ENCODE measurements at regions not wholly inside any gene's neighbourhood (a gene's known extent, or its start where the extent isn't known, plus 50 kb on each side); places are given as distances from the start of the nearest gene placed in this dataset.

DNA sequence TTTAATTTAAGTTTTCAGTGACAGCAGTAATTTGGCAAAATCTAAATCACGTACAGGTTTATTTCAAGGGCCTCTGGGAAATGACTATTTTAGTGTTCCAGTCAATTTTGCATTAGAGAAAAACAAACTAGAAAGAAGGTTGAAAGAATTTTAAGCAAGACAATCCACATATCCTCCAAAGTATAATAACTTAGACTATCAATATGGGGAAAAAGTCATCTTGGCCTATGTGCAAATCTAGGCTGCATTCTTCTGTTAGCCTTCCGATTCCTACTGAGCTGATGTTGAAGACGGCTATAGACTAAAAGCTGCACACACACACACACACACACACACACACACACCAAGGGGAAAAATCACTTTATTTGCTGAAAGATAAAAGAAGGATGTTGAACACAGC lies 81.3 kb downstream of the SLITRK6 start:
- Mint-ChIP-seq H3K27ac (ENCODE audit: unreplicated experiment) (no peak overlapping the region), H3K36me3 (ENCODE audit: insufficient read depth, unreplicated experiment) (no peaks in the 10 kb centered on the region), H3K9me3 (ENCODE audit: unreplicated experiment) (no peaks in the 10 kb centered on the region), H3K27me3 (ENCODE audit: insufficient read depth, unreplicated experiment) (no peaks in the 10 kb centered on the region), H3K4me1 (ENCODE audit: low read depth, unreplicated experiment) (no peaks in the 10 kb centered on the region), H3K4me3 (ENCODE audit: unreplicated experiment) (no peak overlapping the region)
- H3K9me3 ChIP-seq, result no peaks in the 10 kb centered on the region
- ChIA-PET CTCF (no interaction called here), POLR2A (no interaction called here)
- no peaks in the 10 kb centered on the region for H3K36me3 ChIP-seq (ENCODE audit: control insufficient read depth, insufficient read depth, low read length)
- H3K4me3 ChIP-seq (ENCODE audit: low read depth, low read length), result no peak overlapping the region
- no peak for DNase-seq
- no peak for TF ChIP-seq CTCF (IDR thresholded peaks at IDR 0.05; ENCODE audit: insufficient read depth in 1 of 2, low read depth in 1 of 2, low read length in 1 of 2, severe bottlenecking in 1 of 2, unreplicated experiment in 1 of 2)
- H3K4me1 ChIP-seq, result no peaks in the 10 kb centered on the region
- no TSS peak for BruUV-seq (replicated peaks)
- intact Hi-C loops (cut with micrococcal nuclease; ENCODE audit: unreplicated experiment), result no loop called here
- no peaks in the 10 kb centered on the region for H3K27me3 ChIP-seq (replicated peaks; ENCODE audit: control insufficient read depth, insufficient read depth, low read length)

GRCh38 chr13:85710545-85710944 lies 88.7 kb downstream of the SLITRK6 start:
- H3K9me3 ChIP-seq, result no peaks in the 10 kb centered on the region
- Mint-ChIP-seq H3K27me3 (ENCODE audit: insufficient read depth, unreplicated experiment) (no peaks in the 10 kb centered on the region), H3K9me3 (ENCODE audit: unreplicated experiment) (no peaks in the 10 kb centered on the region), H3K4me3 (ENCODE audit: unreplicated experiment) (no peak overlapping the region), H3K36me3 (ENCODE audit: insufficient read depth, unreplicated experiment) (no peaks in the 10 kb centered on the region), H3K4me1 (ENCODE audit: low read depth, unreplicated experiment) (no peaks in the 10 kb centered on the region), H3K27ac (ENCODE audit: unreplicated experiment) (no peak overlapping the region)
- H3K36me3 ChIP-seq (ENCODE audit: control insufficient read depth, insufficient read depth, low read length), result no peaks in the 10 kb centered on the region
- no peaks in the 10 kb centered on the region for H3K4me1 ChIP-seq
- ChIA-PET POLR2A (no interaction called here), CTCF (no interaction called here)
- no peak overlapping the region for H3K4me3 ChIP-seq (ENCODE audit: low read depth, low read length)
- DNase-seq, result no peak
- H3K27me3 ChIP-seq (replicated peaks; ENCODE audit: control insufficient read depth, insufficient read depth, low read length), result no peaks in the 10 kb centered on the region
- TF ChIP-seq CTCF (IDR thresholded peaks at IDR 0.05; ENCODE audit: insufficient read depth in 1 of 2, low read depth in 1 of 2, low read length in 1 of 2, severe bottlenecking in 1 of 2, unreplicated experiment in 1 of 2), result no peak
- no TSS peak for BruUV-seq (replicated peaks)
- intact Hi-C loops (cut with micrococcal nuclease; ENCODE audit: unreplicated experiment), result no loop called here

GRCh38 chr13:85709721-85710120 lies 89.5 kb downstream of the SLITRK6 start:
- no peak overlapping the region for H3K4me3 ChIP-seq (ENCODE audit: low read depth, low read length)
- CTCF ChIA-PET, result no interaction called here
- no TSS peak for BruUV-seq (replicated peaks)
- no peaks in the 10 kb centered on the region for H3K27me3 ChIP-seq (replicated peaks; ENCODE audit: control insufficient read depth, insufficient read depth, low read length)
- H3K4me1 Mint-ChIP-seq (ENCODE audit: low read depth, unreplicated experiment), result no peaks in the 10 kb centered on the region
- DNase-seq, result no peak
- TF ChIP-seq CTCF (IDR thresholded peaks at IDR 0.05; ENCODE audit: insufficient read depth in 1 of 2, low read depth in 1 of 2, low read length in 1 of 2, severe bottlenecking in 1 of 2, unreplicated experiment in 1 of 2), result no peak
- no peaks in the 10 kb centered on the region for H3K9me3 Mint-ChIP-seq (ENCODE audit: unreplicated experiment)
- H3K9me3 ChIP-seq, result no peaks in the 10 kb centered on the region
- POLR2A ChIA-PET, result no interaction called here
- H3K27me3 Mint-ChIP-seq (ENCODE audit: insufficient read depth, unreplicated experiment), result no peaks in the 10 kb centered on the region
- intact Hi-C loops (cut with micrococcal nuclease; ENCODE audit: unreplicated experiment), result no loop called here
- no peaks in the 10 kb centered on the region for H3K36me3 ChIP-seq (ENCODE audit: control insufficient read depth, insufficient read depth, low read length)
- no peak overlapping the region for H3K27ac Mint-ChIP-seq (ENCODE audit: unreplicated experiment)
- H3K4me3 Mint-ChIP-seq (ENCODE audit: unreplicated experiment), result no peak overlapping the region
- H3K36me3 Mint-ChIP-seq (ENCODE audit: insufficient read depth, unreplicated experiment), result no peaks in the 10 kb centered on the region
- H3K4me1 ChIP-seq, result no peaks in the 10 kb centered on the region

Data from Caco-2 (cell line).